ENCODE measurements at regions not wholly inside any gene's neighbourhood (a gene's known extent, or its start where the extent isn't known, plus 50 kb on each side); places are given as distances from the start of the nearest gene placed in this dataset.

GRCh38 chr9:1712861-1713450 is 302.2 kb upstream of the SMARCA2 start:
- Mint-ChIP-seq H3K4me3 (no peak overlapping the region), H3K27me3 (ENCODE audit: insufficient read depth) (peaks cover 10% of the 10 kb centered on the region), H3K27ac (no peak overlapping the region), H3K4me1 (peaks cover 8% of the 10 kb centered on the region), H3K9me3 (no peaks in the 10 kb centered on the region), H3K36me3 (ENCODE audit: low read depth) (no peaks in the 10 kb centered on the region)
- 90% methylated on average over 5 of the region's 6 CpGs; no CpG with 5 or more reads in 1 of the 2 experiments for WGBS, 2 experiments (ENCODE audit: insufficient coverage in 1 of 2, insufficient read length in 1 of 2)
- Histone ChIP-seq H3K4me3 (ENCODE audit: low read length) (no peak overlapping the region), H3K27ac (ENCODE audit: low read depth, low read length) (no peak overlapping the region), H3K9me3 (ENCODE audit: control insufficient read depth, low read length) (no peaks in the 10 kb centered on the region), H3K36me3 (ENCODE audit: control insufficient read depth, insufficient read depth, low read length) (no peaks in the 10 kb centered on the region), H3K9ac (ENCODE audit: extremely low read depth, low read length, poor library complexity, severe bottlenecking) (no peak overlapping the region), H3K4me1 (ENCODE audit: control insufficient read depth, insufficient read depth, low read length) (no peaks in the 10 kb centered on the region), H3K27me3 (ENCODE audit: control insufficient read depth, insufficient read depth, low read length, poor library complexity, severe bottlenecking) (peaks cover 13% of the 10 kb centered on the region)
- TF ChIP-seq CTCF (conservative IDR thresholded peaks at IDR 0.05) = no peak
- no peak for DNase-seq

- Histone ChIP-seq H3K4me3 (ENCODE audit: low read length) (no peak overlapping the region), H3K27me3 (ENCODE audit: control insufficient read depth, insufficient read depth, low read length, poor library complexity, severe bottlenecking) (peaks cover 13% of the 10 kb centered on the region), H3K4me1 (ENCODE audit: control insufficient read depth, insufficient read depth, low read length) (no peaks in the 10 kb centered on the region), H3K9ac (ENCODE audit: extremely low read depth, low read length, poor library complexity, severe bottlenecking) (no peak overlapping the region), H3K36me3 (ENCODE audit: control insufficient read depth, insufficient read depth, low read length) (no peaks in the 10 kb centered on the region), H3K9me3 (ENCODE audit: control insufficient read depth, low read length) (no peaks in the 10 kb centered on the region), H3K27ac (ENCODE audit: low read depth, low read length) (no peak overlapping the region)
- no peaks in the 10 kb centered on the region for H3K9me3 Mint-ChIP-seq
- DNase-seq = no peak
- H3K36me3 Mint-ChIP-seq (ENCODE audit: low read depth) = no peaks in the 10 kb centered on the region
- H3K27me3 Mint-ChIP-seq (ENCODE audit: insufficient read depth) = peaks cover 10% of the 10 kb centered on the region
- 76 to 83% methylated on average over 1 to 3 of the region's 3 CpGs for WGBS, 2 experiments (ENCODE audit: insufficient coverage in 1 of 2, insufficient read length in 1 of 2)
- H3K27ac Mint-ChIP-seq = no peak overlapping the region
- peaks cover 8% of the 10 kb centered on the region for H3K4me1 Mint-ChIP-seq
- no peak for TF ChIP-seq CTCF (conservative IDR thresholded peaks at IDR 0.05)
- no peak overlapping the region for H3K4me3 Mint-ChIP-seq
Measured at GRCh38 chr9:1713841-1714240, 301.3 kb upstream of the SMARCA2 start.

GRCh38 chr9:1717882-1718281 is 297.3 kb upstream of the SMARCA2 start:
- no peaks in the 10 kb centered on the region for H3K9me3 Mint-ChIP-seq
- no peak overlapping the region for H3K27ac ChIP-seq (ENCODE audit: low read depth, low read length)
- H3K9me3 ChIP-seq (ENCODE audit: control insufficient read depth, low read length) = no peaks in the 10 kb centered on the region
- no peaks in the 10 kb centered on the region for H3K36me3 Mint-ChIP-seq (ENCODE audit: low read depth)
- TF ChIP-seq CTCF (conservative IDR thresholded peaks at IDR 0.05) = no peak
- no peak for DNase-seq
- H3K27ac Mint-ChIP-seq = no peak overlapping the region
- no peaks in the 10 kb centered on the region for H3K36me3 ChIP-seq (ENCODE audit: control insufficient read depth, insufficient read depth, low read length)
- H3K4me3 Mint-ChIP-seq = no peak overlapping the region
- no peaks in the 10 kb centered on the region for H3K4me1 ChIP-seq (ENCODE audit: control insufficient read depth, insufficient read depth, low read length)
- no peaks in the 10 kb centered on the region for H3K27me3 Mint-ChIP-seq (ENCODE audit: insufficient read depth)
- no peak overlapping the region for H3K4me3 ChIP-seq (ENCODE audit: low read length)
- peaks cover 5% of the 10 kb centered on the region for H3K27me3 ChIP-seq (ENCODE audit: control insufficient read depth, insufficient read depth, low read length, poor library complexity, severe bottlenecking)
- H3K4me1 Mint-ChIP-seq = peaks cover 3% of the 10 kb centered on the region
- 68 to 100% methylated on average over 1 to 2 of the region's 2 CpGs for WGBS, 2 experiments (ENCODE audit: insufficient coverage in 1 of 2, insufficient read length in 1 of 2)
- no peak overlapping the region for H3K9ac ChIP-seq (ENCODE audit: extremely low read depth, low read length, poor library complexity, severe bottlenecking)

All from endodermal cell (in vitro differentiated cells).